HEK293T (cell line): ENCODE measurements at regions not wholly inside any gene's neighbourhood (a gene's known extent, or its start where the extent isn't known, plus 50 kb on each side); places are given as distances from the start of the nearest gene placed in this dataset.
"Not testable (repeated sequence)": the region's sequence is repeated elsewhere in the genome, so short reads cannot be mapped to it uniquely, and the experiment has no call there.

Experiments
- CTCF ChIA-PET: fragments of 350-600 bp; formaldehyde crosslinking; extraction: SDS; loops from one replicate; lab custom pipeline; 2021; ENCODE audit warnings: antibody characterized with exemption, inconsistent platforms; lab: Yijun Ruan, JAX
- POLR2A ChIA-PET: fragments of 350-600 bp; formaldehyde crosslinking; extraction: SDS; loops from one replicate; lab custom pipeline; 2020; ENCODE audit warnings: antibody characterized with exemption, inconsistent platforms; lab: Yijun Ruan, JAX
- DNase-seq: peaks from one replicate; pipeline ENCODE4 v3.0.0; 2012; ENCODE audit warnings: mixed read lengths; ENCODE audit errors: extremely low spot score
- ARNT ChIP-seq: fragments of 450-650 bp; IDR thresholded peaks from 2 replicates; pipeline ENCODE4 v1.6.1; 2017; ENCODE audit warnings: mild to moderate bottlenecking
- BHLHE40 ChIP-seq: fragments of 450-650 bp; IDR thresholded peaks from 2 replicates; pipeline ENCODE4 v1.6.1; 2016; ENCODE audit warnings: mild to moderate bottlenecking, moderate library complexity, borderline replicate concordance
- CTBP1 ChIP-seq: fragments of 450-650 bp; IDR thresholded peaks from 2 replicates; pipeline ENCODE4 v1.6.1; 2016; ENCODE audit warnings: borderline replicate concordance
- ELF4 ChIP-seq: fragments of 450-650 bp; IDR thresholded peaks from 2 replicates; pipeline ENCODE4 v1.6.1; 2017; ENCODE audit warnings: antibody characterized with exemption
- FOXA1 ChIP-seq: fragments of 450-650 bp; IDR thresholded peaks from 2 replicates; pipeline ENCODE4 v1.6.1; 2016; ENCODE audit warnings: mild to moderate bottlenecking
- FOXK2 ChIP-seq: fragments of 450-650 bp; IDR thresholded peaks from 2 replicates; pipeline ENCODE4 v1.6.1; 2016; ENCODE audit warnings: mild to moderate bottlenecking
- FOXM1 ChIP-seq: fragments of 450-650 bp; IDR thresholded peaks from 2 replicates; pipeline ENCODE4 v1.6.1; 2017; ENCODE audit warnings: mild to moderate bottlenecking, borderline replicate concordance
- HDGF ChIP-seq: fragments of 450-650 bp; IDR thresholded peaks from 2 replicates; pipeline ENCODE4 v1.6.1; 2017; ENCODE audit warnings: antibody characterized with exemption, borderline replicate concordance
- L3MBTL2 ChIP-seq: fragments of 450-650 bp; conservative IDR thresholded peaks from 2 replicates; pipeline ENCODE4 v1.6.1; 2016; ENCODE audit warnings: mild to moderate bottlenecking
- LEF1 ChIP-seq: fragments of 450-650 bp; IDR thresholded peaks from 2 replicates; pipeline ENCODE4 v1.6.1; 2017; ENCODE audit warnings: mild to moderate bottlenecking, borderline replicate concordance
- NFRKB ChIP-seq: fragments of 450-650 bp; IDR thresholded peaks from 2 replicates; pipeline ENCODE4 v1.6.1; 2016; ENCODE audit warnings: mild to moderate bottlenecking, moderate library complexity
- PKNOX1 ChIP-seq: fragments of 450-650 bp; IDR thresholded peaks from 2 replicates; pipeline ENCODE4 v1.6.1; 2016
- SP1 ChIP-seq: fragments of 450-650 bp; IDR thresholded peaks from 2 replicates; pipeline ENCODE4 v1.6.1; 2017
- SUZ12 ChIP-seq: fragments of 450-650 bp; IDR thresholded peaks from 2 replicates; pipeline ENCODE4 v1.6.1; 2016; ENCODE audit warnings: mild to moderate bottlenecking
- TARDBP ChIP-seq: fragments of 450-650 bp; IDR thresholded peaks from 2 replicates; pipeline ENCODE4 v1.6.1; 2016
- ZNF384 ChIP-seq: fragments of 450-650 bp; IDR thresholded peaks from 2 replicates; pipeline ENCODE4 v1.6.1; 2016

GRCh38 chr18:42536442-42536841 lies 579.0 kb downstream of the RIT2 start:
- CTCF ChIA-PET: no interaction called here
- POLR2A ChIA-PET: no interaction called here
- no peak for DNase-seq
- no peak for TF ChIP-seq FOXA1
- no peak for TF ChIP-seq HDGF
- no peak for TF ChIP-seq PKNOX1
- TF ChIP-seq SP1: no peak
- no peak for TF ChIP-seq ELF4
- TF ChIP-seq L3MBTL2: no peak
- TF ChIP-seq BHLHE40: no peak
- no peak for TF ChIP-seq TARDBP
- TF ChIP-seq NFRKB: no peak

- CTCF ChIA-PET: no interaction called here
- TF ChIP-seq ARNT (no peak), BHLHE40 (no peak), FOXM1 (no peak), FOXA1 (no peak), SUZ12 (no peak), CTBP1 (no peak), HDGF (no peak), FOXK2 (no peak), TARDBP (no peak), SP1 (no peak), L3MBTL2 (no peak), LEF1 (no peak), NFRKB (no peak), ELF4 (no peak), ZNF384 (no peak), PKNOX1 (no peak)
These were observed 578.2 kb downstream of the RIT2 start for GRCh38 chr18:42537291-42537690.

GRCh38 chr18:42544901-42545300 lies 570.6 kb downstream of the RIT2 start:
- ChIA-PET POLR2A (interaction anchor here (1.1 kb wide), 1 partner anchor 11 kb away, joined by 4 read pairs; no protein-coding TSS in a partner anchor), CTCF (no interaction called here)
- DNase-seq: no peak
- TF ChIP-seq CTBP1: no peak
- no peak for TF ChIP-seq PKNOX1
- TF ChIP-seq SP1: no peak
- no peak for TF ChIP-seq ELF4
- no peak for TF ChIP-seq BHLHE40
- TF ChIP-seq TARDBP: no peak
- TF ChIP-seq NFRKB: no peak
- TF ChIP-seq ZNF384: no peak
- TF ChIP-seq L3MBTL2: no peak
- TF ChIP-seq FOXM1: no peak
- no peak for TF ChIP-seq LEF1
- no peak for TF ChIP-seq SUZ12
- TF ChIP-seq FOXA1: no peak
- TF ChIP-seq ARNT: no peak
- TF ChIP-seq HDGF: no peak

More at GRCh38 chr18:42537291-42537690, 578.2 kb downstream of the RIT2 start:
- no peak for DNase-seq
- POLR2A ChIA-PET: no interaction called here

GRCh38 chr18:42545825-42546224 lies 569.7 kb downstream of the RIT2 start:
- DNase-seq: no peak
- TF ChIP-seq TARDBP (no peak), FOXM1 (no peak), ZNF384 (no peak), L3MBTL2 (no peak)
- POLR2A ChIA-PET: interaction anchor here (1.1 kb wide), 1 partner anchor 12 kb away, joined by 4 read pairs; no protein-coding TSS in a partner anchor
- CTCF ChIA-PET: no interaction called here

GRCh38 chr18:42548493-42548892 lies 567.0 kb downstream of the RIT2 start:
- DNase-seq: no peak
- TF ChIP-seq ZNF384 (no peak), FOXA1 (no peak), ARNT (no peak)
- ChIA-PET CTCF (no interaction called here), POLR2A (no interaction called here)

GRCh38 chr18:42549596-42549995 lies 565.9 kb downstream of the RIT2 start:
- ChIA-PET CTCF (no interaction called here), POLR2A (no interaction called here)
- TF ChIP-seq FOXK2: no peak

GRCh38 chr18:42552559-42552958 lies 562.9 kb downstream of the RIT2 start:
- DNase-seq, CTCF ChIA-PET, POLR2A ChIA-PET: not testable (repeated sequence)

More at GRCh38 chr18:42549596-42549995, 565.9 kb downstream of the RIT2 start:
- no peak for DNase-seq
